SK-MEL-5 (cell line): ENCODE measurements at regions not wholly inside any gene's neighbourhood (a gene's known extent, or its start where the extent isn't known, plus 50 kb on each side); places are given as distances from the start of the nearest gene placed in this dataset.
A peak's percentile ranks its signal among the peaks of the same experiment; 100 is the strongest.
"Not testable (repeated sequence)": the region's sequence is repeated elsewhere in the genome, so short reads cannot be mapped to it uniquely, and the experiment has no call there.

Experiments
- DNase-seq: peaks from one replicate; pipeline ENCODE4 v3.0.0-alpha.2; 2016; ENCODE audit warnings: low read depth, low spot score
- in situ Hi-C: cut with HindIII; loops from 2 replicates; pipeline ENCODE4 v1.10.0; 2016; ENCODE audit warnings: low sequenced_read_pairs, high pct_unique_total_duplicates, low pct_unique_long_range_greater_than_20kb

DNA sequence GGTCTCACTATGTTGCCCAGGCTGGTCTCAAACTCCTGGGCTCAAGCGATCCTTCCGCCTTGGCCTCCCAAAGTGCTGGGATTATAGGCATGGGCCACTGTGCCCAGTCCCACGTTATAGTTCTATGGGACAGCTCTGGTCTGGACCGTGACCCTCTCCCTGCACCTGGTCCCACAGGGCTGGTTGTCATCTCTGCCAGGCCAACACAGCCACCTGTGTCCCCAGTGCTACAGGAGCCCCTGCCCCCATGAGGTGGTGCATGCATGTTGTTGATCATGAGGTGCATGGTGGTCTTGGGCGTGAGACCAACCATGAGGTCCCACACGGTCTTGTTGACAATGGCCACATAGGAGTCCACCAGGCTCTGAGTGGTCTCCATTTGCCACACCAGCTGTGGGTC lies 51.0 kb upstream of the UBE2Q2 start:
- in situ Hi-C loops, DNase-seq: not testable (repeated sequence)

GRCh38 chr15:75791337-75791713 lies 51.9 kb upstream of the UBE2Q2 start:
- no peak for DNase-seq
- in situ Hi-C loops: no loop called here

DNA sequence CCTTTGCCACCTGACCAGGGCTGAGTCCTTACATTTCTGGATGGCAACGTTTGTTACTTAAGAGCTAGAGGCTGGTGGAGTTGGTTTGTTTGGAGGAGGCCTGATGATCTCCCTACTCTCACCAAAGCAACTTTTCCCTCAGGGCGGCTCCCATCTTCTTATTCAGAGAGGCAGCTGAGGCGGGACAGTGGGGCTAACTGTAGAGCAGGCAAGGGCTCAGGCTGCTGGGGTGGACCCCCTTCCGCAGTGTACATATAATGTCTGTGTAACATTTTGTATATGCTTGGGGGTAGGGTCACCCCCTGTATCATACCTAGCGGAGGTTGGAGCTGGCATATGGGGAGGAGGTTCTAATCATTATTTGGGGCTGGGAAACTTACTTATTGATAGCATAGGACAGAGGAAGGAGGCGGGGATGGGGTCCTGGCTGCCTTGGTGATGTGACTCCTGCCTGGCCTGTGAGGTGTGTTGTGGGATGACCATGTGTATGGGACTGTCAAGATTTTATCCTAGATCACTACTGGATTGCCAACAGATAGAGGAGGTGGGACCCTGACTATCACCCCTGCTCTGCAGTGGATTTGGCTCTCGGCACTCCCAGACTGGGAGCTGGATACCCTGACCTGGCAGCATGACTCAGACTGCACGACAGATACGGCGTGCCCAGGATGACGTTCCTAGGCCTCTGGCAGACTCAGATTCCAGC lies 52.5 kb upstream of the UBE2Q2 start:
- in situ Hi-C loops: no loop called here
- no peak for DNase-seq

DNA sequence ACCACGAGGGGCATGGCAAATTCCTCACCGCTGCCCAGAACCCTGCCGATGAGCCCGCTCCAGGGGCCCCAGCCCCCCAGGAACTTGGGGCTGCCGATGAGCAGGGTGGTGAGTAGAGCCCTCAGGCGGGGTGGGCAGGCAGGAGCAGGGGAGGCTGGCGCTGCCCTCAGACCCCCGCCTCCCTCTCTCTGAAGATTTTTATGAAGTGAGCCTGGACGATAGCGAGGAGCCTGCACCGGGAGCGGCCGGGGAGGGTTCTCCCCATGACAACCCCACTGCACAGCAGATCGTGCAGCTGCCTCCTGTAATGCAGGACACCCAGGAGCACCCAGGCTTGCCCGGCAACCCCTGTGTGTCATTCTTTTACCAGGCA lies 56.7 kb upstream of the UBE2Q2 start:
- in situ Hi-C loops: no loop called here
- no peak for DNase-seq

GRCh38 chr15:75785771-75786574 lies 57.3 kb upstream of the UBE2Q2 start:
- in situ Hi-C loops: no loop called here
- DNase-seq: no peak

- DNase-seq, in situ Hi-C loops: not testable (repeated sequence)
Observed at GRCh38 chr15:75784511-75785480, 58.5 kb upstream of the UBE2Q2 start.

DNA sequence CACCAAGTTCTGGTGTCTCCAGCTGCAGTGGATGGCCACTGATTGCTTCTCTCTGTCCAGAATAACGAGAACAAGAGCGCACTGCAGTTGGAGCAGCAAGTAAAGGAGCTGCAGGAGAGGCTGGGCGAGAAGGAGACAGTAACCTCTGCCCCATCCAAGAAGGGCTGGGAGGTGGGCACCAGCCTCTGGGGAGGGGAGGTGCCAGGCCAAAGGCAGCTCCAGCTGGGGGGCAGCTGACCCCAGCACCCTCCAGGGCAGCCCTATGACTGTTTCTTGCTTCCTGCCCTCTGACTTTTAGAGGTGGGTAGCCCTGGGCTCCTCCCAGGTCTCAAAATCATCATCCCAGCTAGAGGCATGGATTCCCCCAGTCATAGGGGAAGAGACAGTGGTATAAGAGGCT lies 59.7 kb upstream of the UBE2Q2 start:
- DNase-seq, in situ Hi-C loops: not testable (repeated sequence)

DNA sequence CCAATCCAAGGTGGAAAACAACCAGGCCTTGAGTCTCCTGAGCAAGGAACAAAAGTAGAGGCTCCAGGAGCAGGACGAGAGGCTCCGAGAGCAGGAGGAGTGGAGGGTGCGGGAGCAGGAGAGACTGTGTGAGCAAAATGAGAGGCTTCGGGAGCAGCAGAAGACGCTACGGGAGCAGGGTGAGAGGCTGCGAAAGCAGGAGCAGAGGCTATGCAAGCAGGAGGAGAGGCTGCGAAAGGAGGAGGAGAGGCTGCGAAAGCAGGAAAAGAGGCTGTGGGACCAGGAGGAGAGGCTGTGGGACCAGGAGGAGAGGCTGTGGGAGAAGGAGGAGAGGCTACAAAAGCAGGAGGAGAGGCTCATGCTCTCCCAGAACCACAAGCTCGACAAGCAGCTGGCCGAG lies 60.3 kb upstream of the UBE2Q2 start:
- in situ Hi-C loops: no loop called here
- DNase-seq: no peak

DNA sequence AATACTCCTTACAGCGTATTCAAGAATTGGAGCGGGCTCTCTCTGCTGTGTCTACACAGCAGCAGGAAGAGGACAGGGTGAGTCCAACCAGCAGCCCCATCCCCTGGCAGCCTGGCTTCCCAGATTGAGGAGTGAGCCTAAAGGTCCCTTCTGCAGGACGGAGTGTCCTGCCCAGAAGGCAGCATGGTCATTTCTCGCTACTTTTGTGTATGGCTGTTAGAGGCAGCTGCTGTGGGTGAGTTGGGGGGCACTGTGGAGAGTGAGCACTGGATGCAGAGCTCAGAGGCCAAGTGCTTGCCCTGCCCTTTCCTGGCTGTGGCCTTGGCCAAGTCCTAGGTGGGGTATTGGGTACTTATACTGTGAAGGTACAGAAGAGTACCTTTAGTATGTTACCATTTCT lies 62.3 kb upstream of the UBE2Q2 start:
- in situ Hi-C loops, DNase-seq: not testable (repeated sequence)

GRCh38 chr15:75779504-75779903 lies 63.7 kb upstream of the UBE2Q2 start:
- no peak for DNase-seq

DNA sequence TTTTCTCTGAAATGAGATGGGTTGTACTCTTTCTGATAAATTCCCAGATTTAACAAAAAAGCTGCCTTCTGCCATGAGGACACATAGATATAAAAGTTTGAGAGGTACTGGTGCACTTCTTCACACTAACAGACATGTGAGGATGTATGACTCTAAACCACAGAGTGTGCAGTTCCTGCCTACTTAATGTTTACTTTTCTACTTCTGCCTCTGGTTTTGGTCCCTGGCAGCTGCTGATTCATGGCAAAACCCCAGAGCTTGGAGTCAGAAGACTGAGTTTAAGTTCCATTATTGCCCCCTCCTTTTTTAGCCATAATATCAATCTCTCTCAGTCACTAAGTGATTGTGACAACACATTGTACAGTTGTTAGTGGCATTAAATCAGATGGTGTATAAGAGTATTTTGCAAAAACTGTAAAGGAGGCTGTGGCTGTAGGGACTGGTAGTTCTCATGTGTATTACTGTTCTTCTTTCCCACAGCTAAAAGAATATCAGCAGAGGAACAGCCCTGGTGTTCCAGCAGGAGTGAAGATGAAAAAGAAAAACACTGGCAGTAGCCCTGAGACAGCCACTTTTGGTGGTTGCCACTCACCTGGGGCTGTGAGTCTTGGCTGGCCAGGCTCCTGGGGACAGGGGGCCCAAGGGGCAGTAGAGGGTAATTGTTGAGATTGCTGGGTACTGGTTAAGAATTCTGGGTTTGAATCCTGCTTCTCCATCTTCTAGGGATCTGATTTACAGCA lies 64.4 kb upstream of the CSPG4 start:
- in situ Hi-C loops, DNase-seq: not testable (repeated sequence)

More at GRCh38 chr15:75779504-75779903, 63.7 kb upstream of the UBE2Q2 start:
- in situ Hi-C loops: no loop called here

GRCh38 chr15:75776065-75776423 lies 63.4 kb upstream of the CSPG4 start:
- DNase-seq: no peak
- in situ Hi-C loops: no loop called here

DNA sequence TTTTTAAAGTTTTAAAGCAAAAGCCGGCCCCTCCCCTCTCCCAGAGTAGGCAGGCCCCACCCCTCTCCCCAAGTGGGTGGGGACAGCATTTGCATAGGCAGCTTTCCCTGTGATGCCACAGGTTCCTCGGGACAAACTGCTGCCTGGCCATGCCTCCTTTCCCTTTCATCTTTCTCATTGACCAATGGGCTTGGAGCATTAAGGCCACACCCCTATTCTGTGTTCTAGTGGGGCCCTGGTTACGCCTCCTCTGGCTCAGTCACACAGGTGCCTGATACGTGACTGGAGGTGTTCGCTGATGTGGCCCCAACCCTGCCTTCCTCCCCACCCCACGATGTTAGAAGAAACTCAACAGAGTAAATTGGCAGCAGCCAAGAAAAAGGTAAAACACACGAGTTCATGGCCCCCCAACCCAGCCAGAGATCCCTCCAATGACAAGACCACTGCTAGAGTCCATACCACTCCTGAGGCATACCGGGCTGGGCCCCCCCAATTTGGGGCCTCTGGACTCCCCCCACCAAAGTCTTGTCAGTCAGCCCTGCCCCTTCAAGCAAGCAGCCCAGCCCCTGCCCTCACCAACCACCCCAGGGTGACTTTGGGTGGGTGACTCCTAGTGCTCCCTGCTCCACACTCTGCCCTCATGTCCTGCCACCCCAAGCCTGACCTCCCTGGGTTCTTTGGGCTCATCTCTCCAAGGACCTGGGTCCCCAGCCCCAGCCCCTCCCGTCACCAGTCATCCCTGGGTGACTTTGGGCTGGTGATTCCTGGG lies 62.8 kb upstream of the CSPG4 start:
- peak; percentile 44 for DNase-seq
- in situ Hi-C loops: no loop called here

GRCh38 chr15:75773974-75774373 lies 61.3 kb upstream of the CSPG4 start:
- in situ Hi-C loops, DNase-seq: not testable (repeated sequence)

DNA sequence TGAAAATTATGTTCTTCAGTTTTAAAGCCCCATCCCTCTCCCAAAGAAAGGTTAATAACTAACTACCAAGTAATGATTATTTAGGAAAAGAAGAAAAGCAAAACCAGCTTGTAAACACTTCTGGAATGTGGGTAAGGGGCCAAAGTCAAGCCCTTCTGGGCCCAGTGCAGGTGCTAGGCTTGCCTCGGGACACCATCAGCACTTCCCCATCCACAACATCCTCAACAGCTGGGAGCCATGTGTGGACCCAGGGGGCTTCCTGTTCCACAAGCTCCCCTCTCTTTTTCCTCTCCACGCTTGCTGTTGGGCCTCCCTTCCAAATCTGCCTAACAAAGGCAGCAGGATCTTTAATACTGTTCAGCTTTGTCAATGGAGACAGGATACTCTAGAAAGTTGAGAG lies 58.4 kb upstream of the CSPG4 start:
- in situ Hi-C loops, DNase-seq: not testable (repeated sequence)

DNA sequence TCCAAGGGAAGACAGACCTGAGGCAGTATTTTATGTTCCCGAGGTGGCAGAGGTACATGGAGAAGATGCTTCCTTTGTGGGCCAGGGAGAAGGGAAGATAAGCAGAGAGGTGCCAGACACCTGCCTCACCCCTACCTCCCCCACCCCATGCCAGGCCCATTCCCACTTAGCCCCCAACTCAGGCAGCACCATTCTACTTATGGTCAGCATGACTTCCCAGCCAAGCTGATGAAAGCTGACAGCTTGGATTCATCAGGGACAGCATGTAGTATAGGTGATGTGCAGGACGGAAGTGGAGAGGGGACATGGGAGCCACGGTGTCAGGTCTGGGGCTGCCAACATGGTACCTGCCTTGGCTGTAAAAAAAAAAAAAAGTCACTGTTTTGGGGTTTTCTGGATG lies 57.5 kb upstream of the CSPG4 start:
- no peak for DNase-seq
- in situ Hi-C loops: no loop called here

DNA sequence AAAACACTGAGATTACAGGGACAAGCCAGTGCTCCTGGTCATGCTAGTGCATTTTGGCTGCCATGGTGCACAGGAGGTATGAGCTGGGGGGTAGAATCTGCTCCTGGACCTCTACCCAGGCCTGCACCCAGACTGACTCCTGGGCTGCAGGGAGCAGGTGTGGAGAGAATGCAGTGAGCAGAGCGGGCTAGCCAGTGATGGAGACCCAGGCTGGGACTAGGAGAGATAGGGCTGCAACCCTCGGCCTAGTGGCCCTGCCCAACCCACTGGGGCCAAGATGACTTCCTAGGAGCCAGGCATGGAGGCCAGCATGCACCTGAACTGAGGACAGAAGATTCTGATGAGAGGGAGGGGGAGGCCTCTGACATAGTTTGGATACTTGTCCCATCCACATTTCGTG lies 55.9 kb upstream of the CSPG4 start:
- in situ Hi-C loops, DNase-seq: not testable (repeated sequence)
